H1 (cell line): ENCODE measurements at regions not wholly inside any gene's neighbourhood (a gene's known extent, or its start where the extent isn't known, plus 50 kb on each side); places are given as distances from the start of the nearest gene placed in this dataset.

Source experiments
- CTCF ChIA-PET: fragments of 300-600 bp; sonication (Branson Sonifier 250); formaldehyde crosslinking; loops from one replicate; lab custom pipeline; 2021; ENCODE audit not compliant: partially characterized antibody; lab: Charles Lee
- POLR2A ChIA-PET: fragments of 300-600 bp; sonication (Branson Sonifier 250); formaldehyde crosslinking; loops from one replicate; lab custom pipeline; 2021; ENCODE audit warnings: inconsistent platforms; ENCODE audit not compliant: partially characterized antibody; lab: Charles Lee
- DNase-seq, 2 experiments: peaks; one replicate each; pipeline versions ENCODE4 v3.0.0 to v3.0.0-alpha.2; 2010 to 2022; ENCODE audit warnings: low spot score in 2 of 2, low read depth in 1 of 2, mixed read lengths in 1 of 2
- FAIRE-seq: peaks from 2 replicates; lab custom pipeline; 2011; peaks lifted over from hg19 to GRCh38; lab: Jason Lieb, UNC
- H2AFZ ChIP-seq: 2 replicates; pipeline ENCODE4 v1.8.1; 2012; ENCODE audit warnings: low read length, inconsistent platforms
- H2AK5ac ChIP-seq: 2 replicates; pipeline ENCODE4 v1.6.1; 2013; ENCODE audit warnings: low read depth, low read length
- H2BK120ac ChIP-seq: replicated peaks from 2 replicates; pipeline ENCODE3; 2013; ENCODE audit warnings: low read depth, low read length, inconsistent platforms
- H2BK12ac ChIP-seq: 2 replicates; pipeline ENCODE4 v1.6.1; 2013; ENCODE audit warnings: low read depth, low read length
- H2BK15ac ChIP-seq: 2 replicates; pipeline ENCODE4 v1.6.1; 2013; ENCODE audit warnings: low read length
- H2BK20ac ChIP-seq: 2 replicates; pipeline ENCODE4 v1.6.1; 2013; ENCODE audit warnings: low read length
- H2BK5ac ChIP-seq: 2 replicates; pipeline ENCODE4 v1.6.1; 2013; ENCODE audit warnings: low read depth, low read length
- H3K14ac ChIP-seq: 2 replicates; pipeline ENCODE4 v1.6.1; 2013; ENCODE audit warnings: inconsistent platforms; ENCODE audit not compliant: insufficient read length
- H3K18ac ChIP-seq: 2 replicates; pipeline ENCODE4 v1.6.1; 2013; ENCODE audit warnings: low read length; ENCODE audit errors: extremely low read depth
- H3K23ac ChIP-seq: 2 replicates; pipeline ENCODE4 v1.6.1; 2013; ENCODE audit warnings: inconsistent platforms; ENCODE audit not compliant: insufficient read length
- H3K23me2 ChIP-seq: 2 replicates; pipeline ENCODE4 v1.6.1; 2013; ENCODE audit warnings: low read depth, low read length
- H3K27ac ChIP-seq: 2 replicates; pipeline ENCODE4 v1.6.1; 2011; ENCODE audit warnings: low read depth, low read length, inconsistent platforms
- H3K27me3 ChIP-seq, 4 experiments: replicated peaks in 1 of 4; 1 replicate in 1 of 4; 2 replicates in 3 of 4; pipeline versions ENCODE4 v1.6.1 to v1.8.1; 2011 to 2013; ENCODE audit warnings: low read length in 3 of 4, mild to moderate bottlenecking in 3 of 4, inconsistent platforms in 2 of 4, mixed read lengths in 2 of 4, moderate library complexity in 1 of 4; ENCODE audit not compliant: control insufficient read depth in 3 of 4, insufficient read depth in 3 of 4; ENCODE audit errors: extremely low read depth in 1 of 4
- H3K36me3 ChIP-seq, 4 experiments: 2 replicates each; pipeline versions ENCODE4 v1.6.1 to v1.8.1; 2011 to 2013; ENCODE audit warnings: mild to moderate bottlenecking in 4 of 4, low read length in 3 of 4, moderate library complexity in 2 of 4, control low read depth in 1 of 4, inconsistent platforms in 1 of 4; ENCODE audit not compliant: insufficient read depth in 4 of 4, control insufficient read depth in 2 of 4
- H3K4ac ChIP-seq: replicated peaks from 2 replicates; pipeline ENCODE3; 2013; ENCODE audit warnings: low read length, low read depth, mixed read lengths, inconsistent platforms; ENCODE audit not compliant: insufficient read length
- H3K4me1 ChIP-seq, 4 experiments: replicated peaks in 1 of 4; 1 replicate in 1 of 4; 2 replicates in 3 of 4; pipeline versions ENCODE4 v1.6.1 to v1.8.1; 2011 to 2013; ENCODE audit warnings: low read length in 3 of 4, inconsistent platforms in 2 of 4, mixed read lengths in 1 of 4; ENCODE audit not compliant: insufficient read depth in 4 of 4, control insufficient read depth in 3 of 4
- H3K4me2 ChIP-seq, 2 experiments: 2 replicates each; pipeline versions ENCODE4 v1.6.1 to v1.8.1; 2011 to 2013; ENCODE audit warnings: low read depth in 2 of 2, low read length in 2 of 2, control low read depth in 1 of 2, inconsistent platforms in 1 of 2, mild to moderate bottlenecking in 1 of 2; ENCODE audit not compliant: insufficient read depth in 1 of 2
- H3K4me3 ChIP-seq, 4 experiments: fragments of 200-600, 300-600 bp in 1 of 4; sonication (generic), shearing (Covaris generic), sonication (Bioruptor Twin) in 1 of 4; 2 replicates each; pipeline versions ENCODE4 v1.5.1 to v1.8.1; 2011 to 2016; ENCODE audit warnings: low read length in 4 of 4, low read depth in 3 of 4, control low read depth in 2 of 4, inconsistent platforms in 2 of 4, mild to moderate bottlenecking in 2 of 4, mixed read lengths in 1 of 4, moderate library complexity in 1 of 4; ENCODE audit not compliant: insufficient read depth in 2 of 4; ENCODE audit errors: extremely low read depth in 1 of 4
- H3K56ac ChIP-seq: replicated peaks from 2 replicates; pipeline ENCODE3; 2013; ENCODE audit warnings: low read depth, mild to moderate bottlenecking, mixed read lengths, low read length, inconsistent platforms; ENCODE audit not compliant: insufficient read length
- H3K79me1 ChIP-seq: 2 replicates; pipeline ENCODE4 v1.6.1; 2013; ENCODE audit warnings: low read depth, low read length, control low read depth
- H3K79me2 ChIP-seq, 2 experiments: 2 replicates each; pipeline versions ENCODE4 v1.6.1 to v1.8.1; 2012 to 2013; ENCODE audit warnings: low read length in 2 of 2, mild to moderate bottlenecking in 2 of 2, inconsistent platforms in 1 of 2; ENCODE audit not compliant: insufficient read depth in 2 of 2, control insufficient read depth in 1 of 2
- H3K9ac ChIP-seq, 4 experiments: replicated peaks in 1 of 4; 1 replicate in 1 of 4; 2 replicates in 3 of 4; pipeline versions ENCODE4 v1.6.1 to v1.8.1; 2011 to 2013; ENCODE audit warnings: low read depth in 3 of 4, low read length in 3 of 4, control low read depth in 2 of 4, mild to moderate bottlenecking in 2 of 4, moderate library complexity in 2 of 4, inconsistent platforms in 1 of 4; ENCODE audit errors: extremely low read depth in 1 of 4
- H3K9me3 ChIP-seq, 2 experiments: 2 replicates each; pipeline versions ENCODE4 v1.6.1 to v1.8.1; 2012 to 2013; ENCODE audit warnings: mild to moderate bottlenecking in 2 of 2, moderate library complexity in 2 of 2, control low read depth in 1 of 2, inconsistent platforms in 1 of 2, low read depth in 1 of 2, low read length in 1 of 2, mixed read lengths in 1 of 2; ENCODE audit not compliant: insufficient read depth in 2 of 2
- H4K20me1 ChIP-seq, 2 experiments: replicated peaks in 1 of 2; 2 replicates each; pipeline versions ENCODE3 to v1.8.1; 2011 to 2013; ENCODE audit warnings: inconsistent platforms in 2 of 2, low read length in 2 of 2, mild to moderate bottlenecking in 1 of 2; ENCODE audit not compliant: insufficient read depth in 2 of 2, control insufficient read depth in 1 of 2
- H4K5ac ChIP-seq: 2 replicates; pipeline ENCODE4 v1.6.1; 2013; ENCODE audit warnings: low read length, low read depth, mixed read lengths, inconsistent platforms; ENCODE audit not compliant: insufficient read length
- H4K8ac ChIP-seq: 2 replicates; pipeline ENCODE4 v1.8.0; 2013; ENCODE audit warnings: mild to moderate bottlenecking, moderate library complexity, low read length, inconsistent platforms; ENCODE audit not compliant: insufficient read depth; ENCODE audit errors: extremely low read depth
- H4K91ac ChIP-seq: replicated peaks from 2 replicates; pipeline ENCODE3; 2013; ENCODE audit warnings: low read length, mixed read lengths, inconsistent platforms; ENCODE audit not compliant: insufficient read length
- CTBP2 ChIP-seq: IDR thresholded peaks from 2 replicates; pipeline ENCODE4 v1.7.0; 2011; ENCODE audit warnings: borderline replicate concordance, mild to moderate bottlenecking, moderate library complexity, mixed read lengths, low read length; ENCODE audit not compliant: insufficient read depth, insufficient read length
- JUND ChIP-seq: IDR thresholded peaks from 2 replicates; pipeline ENCODE4 v1.6.1; 2011; ENCODE audit warnings: mild to moderate bottlenecking, improper control_type of control experiment, low read length
- KDM1A ChIP-seq: fragments of 200-600, 300-600 bp; sonication (generic); IDR thresholded peaks from 2 replicates; pipeline ENCODE4 v1.7.1; 2016; ENCODE audit warnings: mild to moderate bottlenecking, low read length, borderline replicate concordance
- SRF ChIP-seq: IDR thresholded peaks from 2 replicates; pipeline ENCODE4 v1.6.1; 2011; ENCODE audit warnings: mild to moderate bottlenecking, low read depth, low read length, moderate library complexity
- WGBS, 2 experiments: shearing (Covaris generic) in 1 of 2; methylation state at CpG; one replicate each; pipeline versions ENCODE4 v1.1.6 to v1.1.7; 2013 to 2015; ENCODE audit warnings: low lambda C conversion rate in 2 of 2, mixed read lengths in 2 of 2, inconsistent platforms in 1 of 2, low coverage in 1 of 2, missing lambda C conversion rate in 1 of 2; ENCODE audit not compliant: insufficient replicate concordance in 2 of 2, insufficient coverage in 1 of 2, insufficient read length in 1 of 2; ENCODE audit errors: extremely low coverage in 1 of 2, missing lambda C conversion rate in 1 of 2; 5-methylcytosine and 5-hydroxymethylcytosine counted together

DNA sequence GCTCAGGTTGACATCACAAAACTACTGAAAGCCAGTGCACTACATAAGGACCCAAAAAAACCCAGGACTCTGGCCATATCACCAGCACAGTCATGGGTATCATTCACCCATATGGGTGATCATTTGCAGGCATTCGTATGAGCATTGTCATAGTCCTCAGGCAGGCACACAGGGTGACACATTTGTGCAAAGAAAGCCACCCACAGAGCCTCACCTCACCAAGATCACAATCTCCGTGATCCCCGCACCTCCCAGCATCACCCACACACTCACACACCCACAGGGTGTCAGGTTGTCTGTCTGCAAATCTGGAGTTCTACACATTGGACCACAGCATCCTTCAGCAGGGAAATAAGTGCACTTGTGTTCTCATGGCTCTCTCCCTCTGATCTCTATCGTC is 166.0 kb upstream of the LPP start:
- Histone ChIP-seq H4K5ac (no peak overlapping the region), H2BK15ac (no peak overlapping the region), H2AFZ (no peak overlapping the region), H3K4me1 (peaks cover 0 to 5% (median 1%) of the 10 kb centered on the region in 4 experiments; a peak in 3 of 7 replicates), H4K8ac (no peak overlapping the region), H3K23ac (no peak overlapping the region), H3K79me2 (no peaks in the 10 kb centered on the region), H3K9me3 (no peaks in the 10 kb centered on the region), H3K14ac (no peak overlapping the region), H3K36me3 (no peaks in the 10 kb centered on the region), H3K4ac (no peak overlapping the region), H2BK120ac (no peak overlapping the region), H2AK5ac (no peak overlapping the region), H4K91ac (no peak overlapping the region), H3K27ac (no peak overlapping the region), H3K27me3 (no peaks in the 10 kb centered on the region), H3K4me2 (no peak overlapping the region), H2BK5ac (no peak overlapping the region), H2BK12ac (no peak overlapping the region), H3K23me2 (peaks cover 3% of the 10 kb centered on the region; the same call in 1 of the 2 replicates), H3K4me3 (no peak overlapping the region), H3K9ac (no peak overlapping the region), H3K79me1 (no peaks in the 10 kb centered on the region), H2BK20ac (no peak overlapping the region), H3K56ac (no peak overlapping the region), H3K18ac (no peak overlapping the region; the same call in 1 of the 2 replicates), H4K20me1 (no peaks in the 10 kb centered on the region)
- no peak for FAIRE-seq
- TF ChIP-seq JUND (no peak), CTBP2 (no peak), KDM1A (no peak), SRF (no peak)
- no peak for DNase-seq
- 87% methylated on average over 4 of the region's 4 CpGs; no CpG with 5 or more reads in 1 of the 2 experiments for WGBS, 2 experiments
- CTCF ChIA-PET = no interaction called here
- POLR2A ChIA-PET = no interaction called here
